SK-N-SH treated with all-trans-retinoic acid at 6 μM for 48 hours (cell line): ENCODE measurements at regions not wholly inside any gene's neighbourhood (a gene's known extent, or its start where the extent isn't known, plus 50 kb on each side); places are given as distances from the start of the nearest gene placed in this dataset.

Source experiments
- ATAC-seq: fragments of 200-7000 bp; cut with Tn5 transposase; 3 replicates; pipeline ENCODE4 v1.9.1; 2020; ENCODE audit warnings: mild to moderate bottlenecking, moderate library complexity
- ARNTL ChIP-seq: fragments of 450-650 bp; formaldehyde crosslinking; IDR thresholded peaks from 2 replicates; pipeline ENCODE4 v1.5.0; 2020; ENCODE audit warnings: low read depth, mild to moderate bottlenecking, moderate library complexity, borderline replicate concordance
- BACH2 ChIP-seq: fragments of 250-450 bp; sonication (Bioruptor Pico); IDR thresholded peaks from 2 replicates; pipeline ENCODE4 v1.9.0; 2021; ENCODE audit warnings: mild to moderate bottlenecking, borderline replicate concordance
- CREB5 ChIP-seq: fragments of 250-450 bp; sonication (Bioruptor Pico); IDR thresholded peaks from 2 replicates; pipeline ENCODE4 v1.5.1; 2020; ENCODE audit warnings: low read depth, mild to moderate bottlenecking, moderate library complexity
- CSRNP3 ChIP-seq: fragments of 250-450 bp; sonication (Bioruptor Pico); IDR thresholded peaks from 2 replicates; pipeline ENCODE4 v1.5.1; 2021; ENCODE audit warnings: mild to moderate bottlenecking, moderate library complexity
- ESRRG ChIP-seq: fragments of 250-450 bp; sonication (Bioruptor Pico); IDR thresholded peaks from 2 replicates; pipeline ENCODE4 v1.6.1; 2021; ENCODE audit warnings: mild to moderate bottlenecking
- GLIS3 ChIP-seq: fragments of 250-450 bp; sonication (Bioruptor Pico); IDR thresholded peaks from 2 replicates; pipeline ENCODE4 v1.5.0; 2020; ENCODE audit warnings: mild to moderate bottlenecking, moderate library complexity
- ISL1 ChIP-seq: fragments of 250-450 bp; sonication (Bioruptor Pico); IDR thresholded peaks from 2 replicates; pipeline ENCODE4 v2.1.2; 2022; ENCODE audit warnings: mild to moderate bottlenecking, moderate library complexity
- OSR1 ChIP-seq: fragments of 250-450 bp; sonication (Bioruptor Pico); IDR thresholded peaks from 2 replicates; pipeline ENCODE4 v1.8.0; 2022; ENCODE audit warnings: moderate library complexity, mild to moderate bottlenecking, inconsistent platforms
- PATZ1 ChIP-seq: fragments of 250-450 bp; sonication (Bioruptor Pico); IDR thresholded peaks from 2 replicates; pipeline ENCODE4 v1.8.0; 2020; ENCODE audit warnings: mild to moderate bottlenecking, moderate library complexity, borderline replicate concordance
- POU6F1 ChIP-seq: fragments of 250-450 bp; sonication (Bioruptor Pico); IDR thresholded peaks from 2 replicates; pipeline ENCODE4 v1.8.0; 2021; ENCODE audit warnings: low read depth, mild to moderate bottlenecking, moderate library complexity, borderline replicate concordance
- TCF4 ChIP-seq: fragments of 250-450 bp; sonication (Bioruptor Pico); IDR thresholded peaks from 2 replicates; pipeline ENCODE4 v1.8.0; 2021; ENCODE audit warnings: mild to moderate bottlenecking, moderate library complexity, borderline replicate concordance
- TOX ChIP-seq: fragments of 250-450 bp; sonication (Bioruptor Pico); IDR thresholded peaks from 2 replicates; pipeline ENCODE4 v1.8.0; 2021; ENCODE audit warnings: mild to moderate bottlenecking, moderate library complexity, borderline replicate concordance
- TSHZ2 ChIP-seq: fragments of 250-450 bp; sonication (Bioruptor Pico); IDR thresholded peaks from 2 replicates; pipeline ENCODE4 v1.5.0; 2020; ENCODE audit warnings: mild to moderate bottlenecking, moderate library complexity
- ZC3H10 ChIP-seq: fragments of 250-450 bp; sonication (Bioruptor Pico); IDR thresholded peaks from 2 replicates; pipeline ENCODE4 v1.5.1; 2021; ENCODE audit warnings: mild to moderate bottlenecking, moderate library complexity
- ZFP3 ChIP-seq: fragments of 250-450 bp; sonication (Bioruptor Pico); IDR thresholded peaks from 2 replicates; pipeline ENCODE4 v1.5.0; 2020; ENCODE audit warnings: mild to moderate bottlenecking, moderate library complexity
- ZFP30 ChIP-seq: fragments of 450-650 bp; formaldehyde crosslinking; IDR thresholded peaks from 2 replicates; pipeline ENCODE4 v1.5.0; 2022; ENCODE audit warnings: mild to moderate bottlenecking, moderate library complexity
- ZNF565 ChIP-seq: fragments of 450-650 bp; formaldehyde crosslinking; conservative IDR thresholded peaks from 2 replicates; pipeline ENCODE4 v1.5.0; 2020; ENCODE audit warnings: low read depth, mild to moderate bottlenecking, moderate library complexity
- ZNF70 ChIP-seq: fragments of 450-650 bp; formaldehyde crosslinking; IDR thresholded peaks from 2 replicates; pipeline ENCODE4 v1.5.0; 2020; ENCODE audit warnings: mild to moderate bottlenecking, moderate library complexity
- ZNF8 ChIP-seq: fragments of 450-650 bp; formaldehyde crosslinking; IDR thresholded peaks from 2 replicates; pipeline ENCODE4 v1.5.0; 2020; ENCODE audit warnings: mild to moderate bottlenecking, moderate library complexity

GRCh38 chr16:86401126-86401525 lies 109.2 kb upstream of the FOXF1 start:
- ATAC-seq = no peak
- TF ChIP-seq ZNF565 (CRISPR knock-in tag) (no peak), CREB5 (CRISPR knock-in tag) (no peak), ZC3H10 (no peak), GLIS3 (no peak), ZFP30 (CRISPR knock-in tag) (no peak), ZNF8 (CRISPR knock-in tag) (no peak), TCF4 (CRISPR knock-in tag) (no peak), OSR1 (no peak), BACH2 (CRISPR knock-in tag) (no peak), ARNTL (CRISPR knock-in tag) (no peak), CSRNP3 (CRISPR knock-in tag) (no peak), ZFP3 (CRISPR knock-in tag) (no peak), PATZ1 (CRISPR knock-in tag) (no peak)
- TF ChIP-seq, all 23 proteins: peak for 0

GRCh38 chr16:86403085-86403484 lies 107.2 kb upstream of the FOXF1 start:
- TF ChIP-seq ZFP30 (CRISPR knock-in tag) = no peak
- TF ChIP-seq TCF4 (CRISPR knock-in tag) = no peak
- no peak for TF ChIP-seq TOX (CRISPR knock-in tag)
- TF ChIP-seq ZFP3 (CRISPR knock-in tag) = no peak
- TF ChIP-seq ISL1 (CRISPR knock-in tag) = no peak
- TF ChIP-seq CREB5 (CRISPR knock-in tag) = no peak
- TF ChIP-seq ESRRG (CRISPR knock-in tag) = no peak
- no peak for TF ChIP-seq ZNF70 (CRISPR knock-in tag)
- no peak for TF ChIP-seq ZNF565 (CRISPR knock-in tag)
- no peak for TF ChIP-seq ZC3H10
- TF ChIP-seq GLIS3 = no peak
- TF ChIP-seq TSHZ2 (CRISPR knock-in tag) = no peak
- TF ChIP-seq POU6F1 (CRISPR knock-in tag) = no peak
- no peak for TF ChIP-seq PATZ1 (CRISPR knock-in tag)
- TF ChIP-seq BACH2 (CRISPR knock-in tag) = no peak
- no peak for ATAC-seq
